D721Med (cell line): ENCODE measurements at regions not wholly inside any gene's neighbourhood (a gene's known extent, or its start where the extent isn't known, plus 50 kb on each side); places are given as distances from the start of the nearest gene placed in this dataset.

Experiments
- DNase-seq: peaks from one replicate; pipeline ENCODE4 v3.0.0; 2011; ENCODE audit warnings: low spot score; ENCODE audit not compliant: insufficient read length
- FAIRE-seq: peaks from 2 replicates; lab custom pipeline; 2011; peaks lifted over from hg19 to GRCh38; lab: Jason Lieb, UNC
- CTCF ChIP-seq: IDR thresholded peaks from 2 replicates; pipeline ENCODE4 v1.5.1; 2012; ENCODE audit warnings: mild to moderate bottlenecking, control low read depth; ENCODE audit not compliant: insufficient read depth; ENCODE audit errors: missing control alignments

GRCh38 chr3:182058488-182058887, 346.8 kb downstream of the SOX2 start:
- no peak for TF ChIP-seq CTCF
- FAIRE-seq: no peak
- DNase-seq: no peak

- TF ChIP-seq CTCF: no peak
- no peak for DNase-seq
- FAIRE-seq: no peak
Measured at GRCh38 chr3:182063742-182064141, 352.0 kb downstream of the SOX2 start.

- TF ChIP-seq CTCF: no peak
- FAIRE-seq: no peak
- no peak for DNase-seq
Measured at GRCh38 chr3:182067423-182067822, 355.7 kb downstream of the SOX2 start.

GRCh38 chr3:182078316-182078715, 366.6 kb downstream of the SOX2 start:
- FAIRE-seq (no peak), DNase-seq (no peak)
- TF ChIP-seq CTCF: no peak

GRCh38 chr3:182078929-182079328, 367.2 kb downstream of the SOX2 start:
- DNase-seq (no peak), FAIRE-seq (no peak)
- no peak for TF ChIP-seq CTCF

- TF ChIP-seq CTCF: no peak
- DNase-seq: no peak
- FAIRE-seq: no peak
Measured at GRCh38 chr3:182081096-182081495, 369.4 kb downstream of the SOX2 start.

- no peak for FAIRE-seq
- TF ChIP-seq CTCF: no peak
Measured at GRCh38 chr3:182083112-182083511, 371.4 kb downstream of the SOX2 start.

More at GRCh38 chr3:182083112-182083511, 371.4 kb downstream of the SOX2 start:
- DNase-seq: no peak
